CD14-positive monocyte (primary cell): ENCODE measurements at regions not wholly inside any gene's neighbourhood (a gene's known extent, or its start where the extent isn't known, plus 50 kb on each side); places are given as distances from the start of the nearest gene placed in this dataset.

Experiments
- DNase-seq, 3 donors: peaks; one replicate each; pipeline ENCODE4 v3.0.0-alpha.2; 2011 to 2022
- H2AFZ ChIP-seq: 2 replicates; pipeline ENCODE4 v1.6.0; 2012; ENCODE audit warnings: mild to moderate bottlenecking, low read depth, low read length, inconsistent platforms; ENCODE audit not compliant: insufficient read depth, poor library complexity, severe bottlenecking
- H3K27ac ChIP-seq, 2 donors: 1 replicate in 1 of 2; 2 replicates in 1 of 2; pipeline ENCODE4 v1.5.1; 2012 to 2013; ENCODE audit warnings: low read length in 2 of 2, control low read depth in 1 of 2, inconsistent platforms in 1 of 2, low read depth in 1 of 2, mild to moderate bottlenecking in 1 of 2
- H3K27me3 ChIP-seq, 2 donors: one replicate each; pipeline versions ENCODE4 v1.6.0 to v1.6.1; 2011 to 2013; ENCODE audit warnings: low read length in 2 of 2; ENCODE audit not compliant: control insufficient read depth in 2 of 2, insufficient read depth in 2 of 2
- H3K36me3 ChIP-seq, 2 donors: replicated peaks in 1 of 2; 1 replicate in 1 of 2; 2 replicates in 1 of 2; pipeline versions ENCODE4 v1.5.1 to v1.6.1; 2012 to 2013; ENCODE audit warnings: low read length in 2 of 2, control low read depth in 1 of 2, inconsistent platforms in 1 of 2, mild to moderate bottlenecking in 1 of 2; ENCODE audit not compliant: insufficient read depth in 2 of 2, control insufficient read depth in 1 of 2
- H3K4me1 ChIP-seq, 2 donors: 1 replicate in 1 of 2; 2 replicates in 1 of 2; pipeline versions ENCODE4 v1.5.1 to v1.6.1; 2012 to 2013; ENCODE audit warnings: low read length in 2 of 2, control low read depth in 1 of 2, inconsistent platforms in 1 of 2, mild to moderate bottlenecking in 1 of 2, moderate library complexity in 1 of 2; ENCODE audit not compliant: insufficient read depth in 2 of 2, control insufficient read depth in 1 of 2
- H3K4me2 ChIP-seq: replicated peaks from 2 replicates; pipeline ENCODE3; 2012; ENCODE audit warnings: low read length, moderate library complexity, mild to moderate bottlenecking; ENCODE audit not compliant: poor library complexity, severe bottlenecking; ENCODE audit errors: extremely low read depth
- H3K4me3 ChIP-seq, 3 experiments: fragments of 200-600 bp in 1 of 3; sonication (generic) in 1 of 3; replicated peaks in 1 of 3; 1 replicate in 2 of 3; 2 replicates in 1 of 3; pipeline ENCODE4 v1.5.1; 2011 to 2013; ENCODE audit warnings: low read length in 3 of 3, mild to moderate bottlenecking in 3 of 3, control low read depth in 2 of 3, low read depth in 2 of 3, inconsistent platforms in 1 of 3, moderate library complexity in 1 of 3
- H3K79me2 ChIP-seq: 2 replicates; pipeline ENCODE4 v1.6.0; 2012; ENCODE audit warnings: mild to moderate bottlenecking, control low read depth, inconsistent platforms, low read length, moderate library complexity; ENCODE audit not compliant: insufficient read depth
- H3K9ac ChIP-seq: 2 replicates; pipeline ENCODE4 v1.6.0; 2017; ENCODE audit warnings: low read length, mild to moderate bottlenecking; ENCODE audit not compliant: insufficient read depth, poor library complexity, severe bottlenecking
- H3K9me3 ChIP-seq, 2 donors: replicated peaks in 1 of 2; 1 replicate in 1 of 2; 2 replicates in 1 of 2; pipeline versions ENCODE4 v1.5.1 to v1.6.1; 2012 to 2013; ENCODE audit warnings: low read length in 2 of 2, control low read depth in 1 of 2; ENCODE audit not compliant: control insufficient read depth in 1 of 2, insufficient read depth in 1 of 2
- H4K20me1 ChIP-seq: 2 replicates; pipeline ENCODE4 v1.6.0; 2012; ENCODE audit warnings: mild to moderate bottlenecking, low read length, control low read depth, moderate library complexity; ENCODE audit not compliant: insufficient read depth
- H3K27ac Mint-ChIP-seq, 7 donors: one replicate each; pipeline ENCODE4 v1.8.0; 2020; ENCODE audit warnings: mild to moderate bottlenecking in 7 of 7, mixed read lengths in 7 of 7, moderate library complexity in 6 of 7, inconsistent platforms in 2 of 7
- H3K27me3 Mint-ChIP-seq, 3 donors: one replicate each; pipeline ENCODE4 v1.8.0; 2021 to 2022; ENCODE audit warnings: low read depth in 3 of 3, mild to moderate bottlenecking in 3 of 3, mixed read lengths in 3 of 3, moderate library complexity in 3 of 3, inconsistent platforms in 1 of 3
- H3K36me3 Mint-ChIP-seq, 2 donors: one replicate each; pipeline ENCODE4 v1.8.0; 2020; ENCODE audit warnings: mixed read lengths in 2 of 2, inconsistent platforms in 1 of 2, mild to moderate bottlenecking in 1 of 2
- H3K4me1 Mint-ChIP-seq: one replicate; pipeline ENCODE4 v1.8.0; 2020; ENCODE audit warnings: mild to moderate bottlenecking, mixed read lengths
- H3K4me3 Mint-ChIP-seq, 2 donors: one replicate each; pipeline ENCODE4 v1.8.0; 2020; ENCODE audit warnings: mild to moderate bottlenecking in 2 of 2, mixed read lengths in 2 of 2, moderate library complexity in 1 of 2
- H3K9me3 Mint-ChIP-seq, 7 donors: one replicate each; pipeline ENCODE4 v1.8.0; 2020 to 2022; ENCODE audit warnings: mixed read lengths in 7 of 7, mild to moderate bottlenecking in 6 of 7, moderate library complexity in 6 of 7, inconsistent platforms in 2 of 7
- CTCF ChIP-seq: fragments of 200-600 bp; IDR thresholded peaks from one replicate; pipeline ENCODE4 v1.8.0; 2022; ENCODE audit warnings: antibody characterized with exemption, mild to moderate bottlenecking
- WGBS: methylation state at CpG from one replicate; pipeline ENCODE4 v1.1.5; 2013; ENCODE audit warnings: missing lambda C conversion rate; ENCODE audit not compliant: insufficient coverage; 5-methylcytosine and 5-hydroxymethylcytosine counted together
- intact Hi-C, 2 donors: fragments of 100-400 bp; cut with micrococcal nuclease; formaldehyde crosslinking; loops; one replicate each; pipeline versions ENCODE4 v1.15.0 to v1.15.1; 2023

- no peak for DNase-seq
- Mint-ChIP-seq H3K27ac (no peak overlapping the region), H3K4me1 (peaks cover 2% of the 10 kb centered on the region), H3K36me3 (no peaks in the 10 kb centered on the region), H3K27me3 (peaks cover 11 to 16% (median 12%) of the 10 kb centered on the region in 3 donors), H3K9me3 (peaks cover 0 to 8% (median 4%) of the 10 kb centered on the region in 7 donors), H3K4me3 (no peak overlapping the region)
- intact Hi-C loops, result no loop called here
- Histone ChIP-seq H2AFZ (no peak overlapping the region), H3K4me1 (peaks cover 4 to 8% of the 10 kb centered on the region in 2 donors), H3K27me3 (no peaks in the 10 kb centered on the region), H3K9me3 (no peaks in the 10 kb centered on the region), H3K36me3 (no peaks in the 10 kb centered on the region), H3K27ac (no peak overlapping the region), H3K4me2 (no peak overlapping the region), H4K20me1 (no peaks in the 10 kb centered on the region), H3K79me2 (no peaks in the 10 kb centered on the region), H3K4me3 (no peak overlapping the region), H3K9ac (no peak overlapping the region)
- no peak for TF ChIP-seq CTCF
- WGBS, result 93% methylated on average over 9 of the region's 9 CpGs
Measured at GRCh38 chr21:32884062-32884461, 112.5 kb upstream of the PAXBP1 start.

GRCh38 chr21:32886339-32886738, 114.8 kb upstream of the PAXBP1 start:
- Histone ChIP-seq H3K27me3 (no peaks in the 10 kb centered on the region), H3K9ac (no peak overlapping the region), H3K36me3 (no peaks in the 10 kb centered on the region), H3K4me3 (no peak overlapping the region), H3K4me1 (no peaks in the 10 kb centered on the region), H3K9me3 (no peaks in the 10 kb centered on the region), H3K4me2 (no peak overlapping the region), H3K27ac (no peak overlapping the region), H3K79me2 (no peaks in the 10 kb centered on the region), H4K20me1 (no peaks in the 10 kb centered on the region), H2AFZ (no peak overlapping the region)
- Mint-ChIP-seq H3K9me3 (peaks cover 0 to 8% (median 4%) of the 10 kb centered on the region in 7 donors), H3K27me3 (peaks cover 8 to 13% (median 10%) of the 10 kb centered on the region in 3 donors), H3K36me3 (no peaks in the 10 kb centered on the region), H3K4me1 (no peaks in the 10 kb centered on the region), H3K4me3 (peak overlapping the region in 1 of 2 donors; percentile 13), H3K27ac (no peak overlapping the region)
- WGBS, result 61% methylated on average over 8 of the region's 9 CpGs
- no peak for DNase-seq
- intact Hi-C loops, result no loop called here
- TF ChIP-seq CTCF, result no peak
